CD4-positive, alpha-beta memory T cell (primary cell): ENCODE measurements at regions not wholly inside any gene's neighbourhood (a gene's known extent, or its start where the extent isn't known, plus 50 kb on each side); places are given as distances from the start of the nearest gene placed in this dataset.

Experiments
- CTCF ChIA-PET: fragments of 350-600 bp; sonication (Branson Sonifier 250); formaldehyde crosslinking; loops from one replicate; lab custom pipeline; 2021; ENCODE audit warnings: inconsistent platforms; ENCODE audit not compliant: partially characterized antibody; lab: Charles Lee
- POLR2A ChIA-PET: fragments of 350-600 bp; sonication (Branson Sonifier 250); formaldehyde crosslinking; loops from one replicate; lab custom pipeline; 2021; ENCODE audit not compliant: partially characterized antibody; lab: Charles Lee
- DNase-seq, 5 donors: peaks; one replicate each; pipeline versions ENCODE4 v3.0.0 to v3.0.0-alpha.2; 2020 to 2022; ENCODE audit warnings: mixed read lengths in 1 of 5
- H3K27ac ChIP-seq: one replicate; pipeline ENCODE4 v1.7.0; 2013; ENCODE audit warnings: low read depth, low read length
- H3K27me3 ChIP-seq: 2 replicates; pipeline ENCODE4 v1.7.0; 2013; ENCODE audit warnings: mild to moderate bottlenecking, low read length, moderate library complexity; ENCODE audit not compliant: insufficient read depth
- H3K36me3 ChIP-seq: 2 replicates; pipeline ENCODE4 v1.7.0; 2013; ENCODE audit warnings: mild to moderate bottlenecking, low read length, moderate library complexity; ENCODE audit not compliant: insufficient read depth
- H3K4me1 ChIP-seq: 2 replicates; pipeline ENCODE4 v1.7.0; 2013; ENCODE audit warnings: mild to moderate bottlenecking, low read length, moderate library complexity; ENCODE audit not compliant: insufficient read depth
- H3K4me3 ChIP-seq, 2 donors: one replicate each; pipeline ENCODE4 v1.7.0; 2013; ENCODE audit warnings: low read length in 2 of 2, mild to moderate bottlenecking in 1 of 2
- H3K9me3 ChIP-seq, 2 donors: one replicate each; pipeline ENCODE4 v1.7.0; 2013; ENCODE audit warnings: low read length in 2 of 2, control low read depth in 1 of 2; ENCODE audit not compliant: control insufficient read depth in 1 of 2
- H3K27ac Mint-ChIP-seq, 7 donors: one replicate each; pipeline ENCODE4 v1.8.0; 2020 to 2021; ENCODE audit warnings: mixed read lengths in 7 of 7, mild to moderate bottlenecking in 6 of 7, inconsistent platforms in 3 of 7, moderate library complexity in 3 of 7
- H3K27me3 Mint-ChIP-seq, 2 donors: one replicate each; pipeline ENCODE4 v1.8.0; 2020 to 2021; ENCODE audit warnings: mixed read lengths in 2 of 2
- H3K36me3 Mint-ChIP-seq, 2 donors: one replicate each; pipeline ENCODE4 v1.8.0; 2020 to 2021; ENCODE audit warnings: mixed read lengths in 2 of 2, inconsistent platforms in 1 of 2, mild to moderate bottlenecking in 1 of 2
- H3K4me1 Mint-ChIP-seq, 4 donors: one replicate each; pipeline ENCODE4 v1.8.0; 2020 to 2021; ENCODE audit warnings: mixed read lengths in 4 of 4, mild to moderate bottlenecking in 1 of 4
- H3K4me3 Mint-ChIP-seq, 8 donors: one replicate each; pipeline ENCODE4 v1.8.0; 2020 to 2021; ENCODE audit warnings: mixed read lengths in 8 of 8, mild to moderate bottlenecking in 7 of 8, moderate library complexity in 6 of 8, inconsistent platforms in 3 of 8
- H3K9me3 Mint-ChIP-seq, 8 donors: one replicate each; pipeline ENCODE4 v1.8.0; 2020 to 2021; ENCODE audit warnings: mixed read lengths in 8 of 8, mild to moderate bottlenecking in 5 of 8, inconsistent platforms in 3 of 8, moderate library complexity in 1 of 8
- intact Hi-C: fragments of 100-400 bp; cut with micrococcal nuclease; formaldehyde crosslinking; loops from one replicate; pipeline ENCODE4 v1.15.1; 2023

DNA sequence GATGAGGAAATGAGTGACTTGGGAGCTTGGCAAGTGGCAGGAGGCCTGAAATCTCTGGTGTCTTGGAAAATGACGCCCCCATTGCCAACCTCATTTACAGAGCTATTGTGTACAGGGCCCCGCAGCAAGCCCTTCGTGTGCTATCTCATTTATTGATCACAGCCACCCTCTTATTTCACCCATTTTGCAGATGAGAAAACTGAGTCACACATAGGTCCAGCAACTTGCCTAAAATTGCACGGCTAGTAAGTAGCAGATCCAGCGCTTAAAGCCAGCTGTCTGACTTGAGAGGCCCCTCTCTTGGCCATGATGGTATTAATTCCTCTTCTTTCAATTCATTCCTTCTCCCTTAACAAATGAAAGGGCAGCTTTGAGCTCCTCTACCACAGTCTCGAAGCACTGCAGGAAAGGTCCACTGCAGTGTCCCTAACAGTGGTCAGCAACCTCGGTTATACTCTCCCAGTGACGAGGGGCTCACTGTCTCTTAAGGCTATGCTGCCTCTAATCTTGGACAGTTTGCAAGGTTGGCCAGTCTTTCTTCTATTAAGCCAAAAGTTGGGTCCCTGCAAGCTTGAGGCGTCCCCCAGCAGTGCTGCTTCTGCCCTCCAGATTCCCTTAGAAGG is 162.2 kb downstream of the COPRS start:
- Histone ChIP-seq H3K4me1 (no peaks in the 10 kb centered on the region), H3K4me3 (no peak overlapping the region), H3K27me3 (no peaks in the 10 kb centered on the region), H3K9me3 (no peaks in the 10 kb centered on the region), H3K27ac (no peak overlapping the region), H3K36me3 (no peaks in the 10 kb centered on the region)
- Mint-ChIP-seq H3K36me3 (no peaks in the 10 kb centered on the region), H3K27me3 (peaks cover 6 to 7% of the 10 kb centered on the region in 2 donors), H3K4me3 (no peak overlapping the region), H3K27ac (no peak overlapping the region), H3K9me3 (no peaks in the 10 kb centered on the region), H3K4me1 (no peaks in the 10 kb centered on the region)
- CTCF ChIA-PET, result no interaction called here
- intact Hi-C loops, result no loop called here
- POLR2A ChIA-PET, result no interaction called here
- no peak for DNase-seq

DNA sequence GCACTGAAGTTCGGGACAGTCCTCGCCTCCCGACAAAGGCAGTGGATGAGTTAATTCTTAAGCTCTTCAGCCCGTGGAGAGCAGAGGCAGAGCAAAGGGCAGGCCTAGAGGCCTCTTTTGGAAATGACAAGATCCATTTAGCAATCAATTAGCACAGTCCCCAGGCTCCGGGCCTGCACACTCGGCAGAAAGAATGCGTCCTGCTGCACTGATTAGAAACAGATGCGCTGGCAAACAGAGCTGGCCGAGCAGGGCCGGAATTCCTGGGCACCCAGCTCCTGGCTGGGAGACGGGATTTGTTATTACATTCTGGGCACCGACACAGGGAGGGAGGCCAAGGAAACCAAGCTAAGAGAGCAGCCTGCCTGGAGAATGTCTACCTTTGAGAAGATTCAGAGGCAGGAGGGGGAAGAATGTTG is 162.9 kb downstream of the COPRS start:
- Histone ChIP-seq H3K9me3 (no peaks in the 10 kb centered on the region), H3K36me3 (no peaks in the 10 kb centered on the region), H3K4me1 (no peaks in the 10 kb centered on the region), H3K27ac (no peak overlapping the region), H3K27me3 (no peaks in the 10 kb centered on the region), H3K4me3 (no peak overlapping the region)
- H3K4me1 Mint-ChIP-seq, result no peaks in the 10 kb centered on the region
- peaks cover 6% of the 10 kb centered on the region in 2 donors for H3K27me3 Mint-ChIP-seq
- DNase-seq, result no peak
- no peak overlapping the region for H3K27ac Mint-ChIP-seq
- H3K9me3 Mint-ChIP-seq, result no peaks in the 10 kb centered on the region
- no peaks in the 10 kb centered on the region for H3K36me3 Mint-ChIP-seq
- H3K4me3 Mint-ChIP-seq, result no peak overlapping the region
- ChIA-PET POLR2A (no interaction called here), CTCF (no interaction called here)
- intact Hi-C loops, result no loop called here

DNA sequence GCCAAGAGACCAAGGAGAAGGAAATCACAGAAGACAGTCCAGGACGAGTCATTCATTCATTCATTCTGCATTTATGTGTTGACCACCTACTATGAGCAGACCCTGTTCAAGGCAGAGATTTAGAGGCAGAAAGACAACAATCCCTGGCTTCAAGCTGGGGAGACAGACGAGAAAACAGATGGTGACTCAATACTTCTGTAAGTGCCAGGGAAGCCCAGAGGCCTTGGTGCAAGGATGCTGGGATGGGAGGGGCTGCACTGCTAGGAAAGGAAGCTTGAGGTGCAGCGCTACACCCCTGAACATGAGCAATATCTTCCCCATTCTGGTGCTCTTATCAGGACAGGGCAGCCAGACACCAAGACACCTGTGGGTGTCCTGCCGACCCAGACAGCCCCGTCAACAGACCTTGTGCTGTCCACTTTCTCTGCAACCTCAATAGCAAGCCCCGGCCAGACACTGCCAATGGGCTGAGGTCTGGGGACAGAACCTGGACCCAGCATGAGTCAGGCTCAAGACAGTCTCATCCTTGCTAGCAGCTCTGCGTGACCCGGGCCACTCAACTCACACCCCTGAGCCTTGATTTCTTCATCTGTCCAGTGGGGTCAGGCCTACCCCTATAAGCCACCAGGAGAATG is 163.5 kb downstream of the COPRS start:
- CTCF ChIA-PET, result no interaction called here

DNA sequence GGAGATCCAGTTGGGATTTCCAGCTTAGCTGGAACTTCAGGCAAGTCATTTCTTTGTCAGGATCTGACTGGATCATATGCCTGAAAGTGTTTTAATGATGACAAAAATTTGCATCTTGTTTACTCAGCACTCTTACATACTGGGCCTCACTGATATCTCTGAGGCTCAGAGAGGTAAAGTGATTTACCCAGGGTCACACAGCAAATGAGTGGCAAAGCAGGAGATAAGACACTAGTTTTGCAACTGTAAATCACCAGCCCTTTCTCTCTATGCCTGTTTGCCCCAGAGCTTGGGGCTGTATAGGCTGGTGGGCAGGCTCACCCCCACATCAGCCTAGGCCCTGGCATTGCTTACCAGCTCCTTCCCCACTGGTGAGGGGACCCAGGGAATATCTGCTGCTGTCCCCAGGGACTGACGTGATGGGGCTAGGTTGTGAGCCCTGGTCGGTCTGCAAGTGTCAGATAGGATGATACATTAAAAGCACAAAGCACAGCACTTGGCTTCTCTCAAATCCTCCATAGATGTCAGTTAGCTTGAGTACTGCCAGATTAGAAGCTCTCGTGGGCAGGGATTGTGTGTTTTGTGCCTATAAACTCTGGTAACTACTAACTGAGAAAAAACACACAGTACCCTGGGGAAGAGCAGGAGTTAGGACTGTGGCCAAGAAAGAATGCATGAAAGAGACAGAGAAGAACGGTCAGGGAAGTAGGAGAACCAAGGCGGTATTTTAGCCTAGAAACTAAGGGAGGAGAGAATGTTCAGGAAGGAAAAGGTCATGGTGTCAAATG is 165.4 kb downstream of the COPRS start:
- no peak overlapping the region for H3K27ac ChIP-seq
- no peaks in the 10 kb centered on the region for H3K9me3 Mint-ChIP-seq
- no peak overlapping the region for H3K4me3 Mint-ChIP-seq
- H3K9me3 ChIP-seq, result no peaks in the 10 kb centered on the region
- H3K4me1 ChIP-seq, result no peaks in the 10 kb centered on the region
- intact Hi-C loops, result no loop called here
- ChIA-PET CTCF (no interaction called here), POLR2A (no interaction called here)
- no peaks in the 10 kb centered on the region for H3K36me3 ChIP-seq
- no peaks in the 10 kb centered on the region for H3K36me3 Mint-ChIP-seq
- no peaks in the 10 kb centered on the region for H3K27me3 ChIP-seq
- no peak overlapping the region for H3K27ac Mint-ChIP-seq
- H3K4me1 Mint-ChIP-seq, result no peaks in the 10 kb centered on the region
- H3K27me3 Mint-ChIP-seq, result peaks cover 4 to 6% of the 10 kb centered on the region in 2 donors
- no peak overlapping the region for H3K4me3 ChIP-seq
- DNase-seq, result no peak

More for the DNA sequence above, 163.5 kb downstream of the COPRS start:
- Mint-ChIP-seq H3K27me3 (peaks cover 4 to 6% of the 10 kb centered on the region in 2 donors), H3K36me3 (no peaks in the 10 kb centered on the region), H3K4me1 (no peaks in the 10 kb centered on the region), H3K9me3 (no peaks in the 10 kb centered on the region), H3K27ac (no peak overlapping the region), H3K4me3 (no peak overlapping the region)
- Histone ChIP-seq H3K27ac (no peak overlapping the region), H3K4me1 (no peaks in the 10 kb centered on the region), H3K4me3 (no peak overlapping the region), H3K9me3 (no peaks in the 10 kb centered on the region), H3K27me3 (no peaks in the 10 kb centered on the region), H3K36me3 (no peaks in the 10 kb centered on the region)
- DNase-seq, result no peak
- intact Hi-C loops, result no loop called here
- POLR2A ChIA-PET, result no interaction called here

DNA sequence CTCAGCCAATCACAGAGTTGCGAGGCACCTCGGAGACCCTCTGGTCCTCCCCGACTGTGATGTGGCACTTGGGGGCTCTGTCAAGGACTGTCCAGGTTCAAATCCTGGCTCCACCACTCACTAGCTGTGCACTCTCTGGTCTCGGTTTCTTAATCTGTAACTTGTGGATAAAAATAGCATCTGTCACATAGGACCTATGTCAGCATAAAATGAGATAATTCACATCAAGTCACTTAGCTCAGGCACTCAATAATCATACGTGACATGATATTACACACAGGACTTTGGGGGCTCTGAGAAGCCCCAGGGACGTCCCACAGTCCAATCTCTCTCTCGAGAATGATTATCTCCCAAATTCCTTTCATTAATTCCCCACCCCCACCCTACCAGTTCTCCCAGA is 166.4 kb downstream of the COPRS start:
- Histone ChIP-seq H3K27ac (no peak overlapping the region), H3K4me1 (no peaks in the 10 kb centered on the region), H3K4me3 (no peak overlapping the region), H3K27me3 (no peaks in the 10 kb centered on the region), H3K36me3 (no peaks in the 10 kb centered on the region), H3K9me3 (no peaks in the 10 kb centered on the region)
- H3K4me1 Mint-ChIP-seq, result no peaks in the 10 kb centered on the region
- intact Hi-C loops, result no loop called here
- H3K36me3 Mint-ChIP-seq, result no peaks in the 10 kb centered on the region
- H3K4me3 Mint-ChIP-seq, result no peak overlapping the region
- H3K9me3 Mint-ChIP-seq, result no peaks in the 10 kb centered on the region
- no peak for DNase-seq
- peaks cover 3 to 5% of the 10 kb centered on the region in 2 donors for H3K27me3 Mint-ChIP-seq
- POLR2A ChIA-PET, result no interaction called here
- CTCF ChIA-PET, result no interaction called here
- H3K27ac Mint-ChIP-seq, result no peak overlapping the region

DNA sequence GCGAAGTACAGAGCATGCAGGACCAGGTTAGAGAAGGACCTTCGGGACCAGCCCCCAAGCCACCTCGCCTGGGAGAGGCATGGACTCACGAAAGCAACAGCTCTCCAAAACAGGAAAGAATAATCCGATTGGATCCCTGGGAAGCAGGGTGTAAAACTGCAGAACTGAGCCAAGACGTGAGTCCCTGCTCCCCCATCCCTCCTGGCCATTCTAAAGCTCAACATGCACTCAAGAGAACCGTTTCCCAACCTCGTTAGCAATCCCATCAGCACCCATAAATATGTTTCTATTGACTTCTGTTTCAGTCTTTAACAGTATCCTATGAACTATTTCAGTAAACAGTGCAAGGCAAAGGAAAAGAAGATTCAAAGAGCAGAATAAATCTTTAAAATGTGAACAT is 167.0 kb downstream of the COPRS start:
- POLR2A ChIA-PET, result no interaction called here
- Histone ChIP-seq H3K36me3 (no peaks in the 10 kb centered on the region), H3K4me3 (no peak overlapping the region), H3K27me3 (no peaks in the 10 kb centered on the region), H3K27ac (no peak overlapping the region), H3K9me3 (no peaks in the 10 kb centered on the region), H3K4me1 (no peaks in the 10 kb centered on the region)
- no peak overlapping the region for H3K4me3 Mint-ChIP-seq
- no peaks in the 10 kb centered on the region for H3K4me1 Mint-ChIP-seq
- peaks cover 3% of the 10 kb centered on the region in 2 donors for H3K27me3 Mint-ChIP-seq
- intact Hi-C loops, result no loop called here
- H3K36me3 Mint-ChIP-seq, result no peaks in the 10 kb centered on the region
- no peaks in the 10 kb centered on the region for H3K9me3 Mint-ChIP-seq
- no peak for DNase-seq
- CTCF ChIA-PET, result no interaction called here
- no peak overlapping the region for H3K27ac Mint-ChIP-seq

DNA sequence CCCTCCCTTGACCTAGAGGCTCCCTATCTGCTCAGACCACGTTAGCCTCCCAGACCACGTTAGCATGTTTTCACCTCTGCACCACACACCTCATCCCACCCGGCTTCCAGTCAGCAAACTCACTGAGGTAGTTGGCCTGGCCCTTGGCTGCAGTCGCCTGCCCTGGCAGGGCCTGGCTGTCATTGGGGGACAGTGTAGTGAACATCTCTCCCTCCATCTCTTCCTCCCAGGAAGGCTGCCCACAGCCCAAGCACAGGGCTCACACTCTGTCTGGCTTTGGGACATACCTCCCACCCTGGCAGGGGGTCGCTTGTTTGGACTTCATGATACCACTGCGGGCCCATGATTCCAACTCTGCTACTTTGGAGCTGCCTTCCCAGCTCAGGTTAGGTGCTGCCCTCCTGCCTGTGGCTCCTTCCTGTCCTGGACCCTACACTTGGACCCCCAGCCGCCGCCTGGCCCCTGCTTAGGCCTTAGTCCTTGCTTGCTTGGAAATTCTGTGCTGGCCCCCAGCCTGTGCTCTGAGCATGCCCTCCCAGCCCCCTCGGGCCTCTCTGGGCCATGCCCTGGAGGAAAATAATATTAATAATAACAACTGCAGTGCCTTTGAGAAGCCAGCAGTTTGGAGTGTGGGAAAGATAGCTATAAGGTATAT is 167.7 kb downstream of the COPRS start:
- Mint-ChIP-seq H3K27me3 (peaks cover 3% of the 10 kb centered on the region in 2 donors), H3K4me1 (no peaks in the 10 kb centered on the region), H3K36me3 (no peaks in the 10 kb centered on the region), H3K27ac (no peak overlapping the region), H3K9me3 (no peaks in the 10 kb centered on the region), H3K4me3 (no peak overlapping the region)
- no peaks in the 10 kb centered on the region for H3K27me3 ChIP-seq
- H3K9me3 ChIP-seq, result no peaks in the 10 kb centered on the region
- no peak overlapping the region for H3K27ac ChIP-seq
- no peak for DNase-seq
- no peaks in the 10 kb centered on the region for H3K4me1 ChIP-seq
- no peak overlapping the region for H3K4me3 ChIP-seq
- ChIA-PET CTCF (no interaction called here), POLR2A (no interaction called here)
- no peaks in the 10 kb centered on the region for H3K36me3 ChIP-seq
- intact Hi-C loops, result no loop called here
